ENCODE measurements at regions not wholly inside any gene's neighbourhood (a gene's known extent, or its start where the extent isn't known, plus 50 kb on each side); places are given as distances from the start of the nearest gene placed in this dataset.

DNA sequence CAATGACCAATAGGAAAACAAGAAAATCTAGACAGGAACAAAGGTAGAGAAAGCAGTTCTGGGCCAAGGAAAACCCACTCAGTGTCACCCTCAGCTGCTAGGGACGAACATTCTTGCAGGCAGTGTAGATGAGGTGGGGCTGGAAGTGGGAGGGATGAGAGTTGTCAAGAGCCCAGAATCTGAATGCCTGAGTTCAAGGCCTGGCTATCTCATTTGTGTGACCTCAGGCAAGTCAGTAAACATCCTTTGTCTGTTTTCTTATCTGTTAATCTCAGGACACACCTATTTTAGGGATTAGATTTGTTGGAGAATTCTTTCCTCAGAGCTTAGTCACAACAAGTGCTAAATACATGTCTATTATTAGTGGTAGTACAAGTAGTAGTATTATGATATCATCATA lies 50.9 kb upstream of the KIF16B start:
- peaks cover 0 to 3% of the 10 kb centered on the region in 2 donors for H3K9me3 Mint-ChIP-seq
- ATAC-seq (no peak), DNase-seq (ENCODE audit: low spot score in 2 of 2) (no peak)
- H3K36me3 Mint-ChIP-seq: peaks cover 0 to 4% of the 10 kb centered on the region in 2 donors
- no peak overlapping the region for H3K27ac Mint-ChIP-seq

All from activated naive CD4-positive, alpha-beta T cell treated with anti-CD3 and anti-CD28 coated beads, Interleukin-2, amount 50 U/mL, for 72 hours (primary cell).